ENCODE measurements at regions not wholly inside any gene's neighbourhood (a gene's known extent, or its start where the extent isn't known, plus 50 kb on each side); places are given as distances from the start of the nearest gene placed in this dataset.
"Not testable (repeated sequence)": the region's sequence is repeated elsewhere in the genome, so short reads cannot be mapped to it uniquely, and the experiment has no call there.

- intact Hi-C loops (cut with micrococcal nuclease): no loop called here
- H3K27me3 Mint-ChIP-seq (ENCODE audit: low read depth in 3 of 3): peaks cover 0 to 2% (median 0%) of the 10 kb centered on the region in 3 donors
- Histone ChIP-seq H3K4me1 (ENCODE audit: control insufficient read depth in 1 of 2, insufficient read depth in 2 of 2, low read length in 2 of 2) (no peaks in the 10 kb centered on the region), H2AFZ (ENCODE audit: insufficient read depth, low read depth, low read length, poor library complexity, severe bottlenecking) (no peak overlapping the region), H3K9me3 (replicated peaks in 1 of 2; ENCODE audit: control insufficient read depth in 1 of 2, insufficient read depth in 1 of 2, low read length in 2 of 2) (peaks cover under 1 to 18% of the 10 kb centered on the region in 2 donors), H3K4me3 (replicated peaks in 1 of 3; ENCODE audit: low read depth in 2 of 3, low read length in 3 of 3) (no peak overlapping the region), H3K27me3 (ENCODE audit: control insufficient read depth in 2 of 2, insufficient read depth in 2 of 2, low read length in 2 of 2) (no peaks in the 10 kb centered on the region), H3K9ac (ENCODE audit: insufficient read depth, low read length, poor library complexity, severe bottlenecking) (no peak overlapping the region), H3K36me3 (replicated peaks in 1 of 2; ENCODE audit: control insufficient read depth in 1 of 2, insufficient read depth in 2 of 2, low read length in 2 of 2) (no peaks in the 10 kb centered on the region), H3K4me2 (replicated peaks; ENCODE audit: extremely low read depth, low read length, poor library complexity, severe bottlenecking) (no peak overlapping the region), H3K27ac (ENCODE audit: low read depth in 1 of 2, low read length in 2 of 2) (no peak overlapping the region), H4K20me1 (ENCODE audit: insufficient read depth, low read length) (no peaks in the 10 kb centered on the region), H3K79me2 (ENCODE audit: insufficient read depth, low read length) (no peaks in the 10 kb centered on the region)
- no peaks in the 10 kb centered on the region for H3K36me3 Mint-ChIP-seq
- DNase-seq: no peak
- no peak for TF ChIP-seq CTCF (IDR thresholded peaks at IDR 0.05)
- H3K4me1 Mint-ChIP-seq: no peaks in the 10 kb centered on the region
- 52% methylated on average over 3 of the region's 4 CpGs for WGBS (ENCODE audit: insufficient coverage)
- H3K27ac Mint-ChIP-seq: peak overlapping the region in 1 of 7 donors; percentile 4
- peaks cover 0 to 21% (median 8%) of the 10 kb centered on the region in 7 donors for H3K9me3 Mint-ChIP-seq
- H3K4me3 Mint-ChIP-seq: no peak overlapping the region
These were observed 60.5 kb upstream of the IZUMO1R start for GRCh38 chr11:94243571-94244515.

- Histone ChIP-seq H3K79me2 (ENCODE audit: insufficient read depth, low read length) (no peaks in the 10 kb centered on the region), H3K4me2 (replicated peaks; ENCODE audit: extremely low read depth, low read length, poor library complexity, severe bottlenecking) (no peak overlapping the region), H3K27ac (ENCODE audit: low read depth in 1 of 2, low read length in 2 of 2) (no peak overlapping the region), H3K9ac (ENCODE audit: insufficient read depth, low read length, poor library complexity, severe bottlenecking) (no peak overlapping the region), H3K9me3 (replicated peaks in 1 of 2; ENCODE audit: control insufficient read depth in 1 of 2, insufficient read depth in 1 of 2, low read length in 2 of 2) (peaks cover 0 to 18% of the 10 kb centered on the region in 2 donors), H3K27me3 (ENCODE audit: control insufficient read depth in 2 of 2, insufficient read depth in 2 of 2, low read length in 2 of 2) (no peaks in the 10 kb centered on the region), H2AFZ (ENCODE audit: insufficient read depth, low read depth, low read length, poor library complexity, severe bottlenecking) (no peak overlapping the region), H4K20me1 (ENCODE audit: insufficient read depth, low read length) (no peaks in the 10 kb centered on the region), H3K4me1 (ENCODE audit: control insufficient read depth in 1 of 2, insufficient read depth in 2 of 2, low read length in 2 of 2) (no peaks in the 10 kb centered on the region), H3K4me3 (replicated peaks in 1 of 3; ENCODE audit: low read depth in 2 of 3, low read length in 3 of 3) (no peak overlapping the region), H3K36me3 (replicated peaks in 1 of 2; ENCODE audit: control insufficient read depth in 1 of 2, insufficient read depth in 2 of 2, low read length in 2 of 2) (no peaks in the 10 kb centered on the region)
- no peak for TF ChIP-seq CTCF (IDR thresholded peaks at IDR 0.05)
- no peak overlapping the region for H3K27ac Mint-ChIP-seq
- H3K9me3 Mint-ChIP-seq: peaks cover 0 to 23% (median 11%) of the 10 kb centered on the region in 7 donors
- intact Hi-C loops (cut with micrococcal nuclease): no loop called here
- peaks cover 0 to 2% (median 0%) of the 10 kb centered on the region in 3 donors for H3K27me3 Mint-ChIP-seq (ENCODE audit: low read depth in 3 of 3)
- no peak overlapping the region for H3K4me3 Mint-ChIP-seq
- H3K36me3 Mint-ChIP-seq: no peaks in the 10 kb centered on the region
- no peak for DNase-seq
- no peaks in the 10 kb centered on the region for H3K4me1 Mint-ChIP-seq
These were observed 59.3 kb upstream of the IZUMO1R start for GRCh38 chr11:94245121-94245520.

- H3K27ac ChIP-seq (ENCODE audit: low read depth in 1 of 2, low read length in 2 of 2); DNase-seq; H3K36me3 ChIP-seq (replicated peaks in 1 of 2; ENCODE audit: control insufficient read depth in 1 of 2, insufficient read depth in 2 of 2, low read length in 2 of 2); H2AFZ ChIP-seq (ENCODE audit: insufficient read depth, low read depth, low read length, poor library complexity, severe bottlenecking); intact Hi-C loops (cut with micrococcal nuclease); H3K79me2 ChIP-seq (ENCODE audit: insufficient read depth, low read length); H3K4me2 ChIP-seq (replicated peaks; ENCODE audit: extremely low read depth, low read length, poor library complexity, severe bottlenecking); H3K4me1 ChIP-seq (ENCODE audit: control insufficient read depth in 1 of 2, insufficient read depth in 2 of 2, low read length in 2 of 2); H3K36me3 Mint-ChIP-seq; H3K4me3 ChIP-seq (replicated peaks in 1 of 3; ENCODE audit: low read depth in 2 of 3, low read length in 3 of 3); H3K27ac Mint-ChIP-seq; H3K4me1 Mint-ChIP-seq; H3K4me3 Mint-ChIP-seq; H3K27me3 ChIP-seq (ENCODE audit: control insufficient read depth in 2 of 2, insufficient read depth in 2 of 2, low read length in 2 of 2); H3K27me3 Mint-ChIP-seq (ENCODE audit: low read depth in 3 of 3); H3K9ac ChIP-seq (ENCODE audit: insufficient read depth, low read length, poor library complexity, severe bottlenecking); H4K20me1 ChIP-seq (ENCODE audit: insufficient read depth, low read length): not testable (repeated sequence)
- WGBS (ENCODE audit: insufficient coverage): 91% methylated on average over 6 of the region's 6 CpGs
- peaks cover 0 to 11% of the 10 kb centered on the region in 2 donors for H3K9me3 ChIP-seq (replicated peaks in 1 of 2; ENCODE audit: control insufficient read depth in 1 of 2, insufficient read depth in 1 of 2, low read length in 2 of 2)
- peaks cover 4 to 19% (median 13%) of the 10 kb centered on the region in 7 donors for H3K9me3 Mint-ChIP-seq
These were observed 56.1 kb upstream of the IZUMO1R start for GRCh38 chr11:94248301-94248700.

Data from CD14-positive monocyte (primary cell).